ENCODE measurements at regions not wholly inside any gene's neighbourhood (a gene's known extent, or its start where the extent isn't known, plus 50 kb on each side); places are given as distances from the start of the nearest gene placed in this dataset.

DNA sequence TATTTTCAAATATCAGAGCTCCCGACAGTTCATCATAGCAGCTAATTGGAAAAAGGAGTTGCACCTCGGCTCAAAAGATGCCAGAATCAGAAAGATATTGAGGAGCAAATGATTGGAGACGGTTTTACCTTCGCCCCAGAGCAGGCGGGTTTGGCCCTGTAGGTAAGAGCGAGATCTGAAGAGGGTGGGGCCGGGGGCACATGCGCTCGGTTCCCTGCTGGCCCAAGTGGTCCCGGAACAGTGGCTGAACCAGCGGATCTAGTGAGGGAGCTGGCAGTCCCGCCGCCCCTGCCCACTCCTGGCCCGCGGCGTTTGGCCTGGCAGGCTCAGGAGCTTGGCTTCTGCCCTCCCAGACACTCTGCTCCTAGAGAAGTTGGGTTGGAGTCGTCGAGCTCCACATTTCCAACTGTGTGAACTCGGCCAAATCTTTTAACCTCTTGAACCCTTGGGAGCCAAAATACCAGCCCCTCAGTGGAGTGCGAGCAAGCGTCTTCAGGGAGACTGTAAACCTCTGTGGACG is 79.1 kb downstream of the RHCG start:
- TF ChIP-seq, protein P1, sequence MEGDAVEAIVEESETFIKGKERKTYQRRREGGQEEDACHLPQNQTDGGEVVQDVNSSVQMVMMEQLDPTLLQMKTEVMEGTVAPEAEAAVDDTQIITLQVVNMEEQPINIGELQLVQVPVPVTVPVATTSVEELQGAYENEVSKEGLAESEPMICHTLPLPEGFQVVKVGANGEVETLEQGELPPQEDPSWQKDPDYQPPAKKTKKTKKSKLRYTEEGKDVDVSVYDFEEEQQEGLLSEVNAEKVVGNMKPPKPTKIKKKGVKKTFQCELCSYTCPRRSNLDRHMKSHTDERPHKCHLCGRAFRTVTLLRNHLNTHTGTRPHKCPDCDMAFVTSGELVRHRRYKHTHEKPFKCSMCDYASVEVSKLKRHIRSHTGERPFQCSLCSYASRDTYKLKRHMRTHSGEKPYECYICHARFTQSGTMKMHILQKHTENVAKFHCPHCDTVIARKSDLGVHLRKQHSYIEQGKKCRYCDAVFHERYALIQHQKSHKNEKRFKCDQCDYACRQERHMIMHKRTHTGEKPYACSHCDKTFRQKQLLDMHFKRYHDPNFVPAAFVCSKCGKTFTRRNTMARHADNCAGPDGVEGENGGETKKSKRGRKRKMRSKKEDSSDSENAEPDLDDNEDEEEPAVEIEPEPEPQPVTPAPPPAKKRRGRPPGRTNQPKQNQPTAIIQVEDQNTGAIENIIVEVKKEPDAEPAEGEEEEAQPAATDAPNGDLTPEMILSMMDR (IDR thresholded peaks at IDR 0.05): no peak
- TF ChIP-seq ZFX (IDR thresholded peaks at IDR 0.05; ENCODE audit: borderline replicate concordance): no peak

Measured in 22Rv1 (cell line).